HEK293T (cell line): ENCODE measurements at regions not wholly inside any gene's neighbourhood (a gene's known extent, or its start where the extent isn't known, plus 50 kb on each side); places are given as distances from the start of the nearest gene placed in this dataset.

Experiments used
- ARNT ChIP-seq: fragments of 450-650 bp; IDR thresholded peaks from 2 replicates; pipeline ENCODE4 v1.6.1; 2017; ENCODE audit warnings: mild to moderate bottlenecking
- BHLHE40 ChIP-seq: fragments of 450-650 bp; IDR thresholded peaks from 2 replicates; pipeline ENCODE4 v1.6.1; 2016; ENCODE audit warnings: mild to moderate bottlenecking, moderate library complexity, borderline replicate concordance
- ELF4 ChIP-seq: fragments of 450-650 bp; IDR thresholded peaks from 2 replicates; pipeline ENCODE4 v1.6.1; 2017; ENCODE audit warnings: antibody characterized with exemption
- PKNOX1 ChIP-seq: fragments of 450-650 bp; IDR thresholded peaks from 2 replicates; pipeline ENCODE4 v1.6.1; 2016
- SUZ12 ChIP-seq: fragments of 450-650 bp; IDR thresholded peaks from 2 replicates; pipeline ENCODE4 v1.6.1; 2016; ENCODE audit warnings: mild to moderate bottlenecking
- TARDBP ChIP-seq: fragments of 450-650 bp; IDR thresholded peaks from 2 replicates; pipeline ENCODE4 v1.6.1; 2016
- ZNF384 ChIP-seq: fragments of 450-650 bp; IDR thresholded peaks from 2 replicates; pipeline ENCODE4 v1.6.1; 2016

- TF ChIP-seq ELF4 (no peak), ARNT (no peak), TARDBP (no peak), SUZ12 (no peak), BHLHE40 (no peak), ZNF384 (no peak), PKNOX1 (no peak)
Measured at GRCh38 chr16:72474501-72475123, 302.7 kb upstream of the PMFBP1 start.
